ENCODE measurements at regions not wholly inside any gene's neighbourhood (a gene's known extent, or its start where the extent isn't known, plus 50 kb on each side); places are given as distances from the start of the nearest gene placed in this dataset.

GRCh38 chr3:165513715-165514701 is 317.8 kb upstream of the SLITRK3 start:
- TF ChIP-seq CTCF (IDR thresholded peaks at IDR 0.05): no peak
- TF ChIP-seq POLR2A (IDR thresholded peaks at IDR 0.05): no peak

All from lower leg skin (tissue), 3 donors.